Transverse colon (tissue), 4 donors: ENCODE measurements at regions not wholly inside any gene's neighbourhood (a gene's known extent, or its start where the extent isn't known, plus 50 kb on each side); places are given as distances from the start of the nearest gene placed in this dataset.

ENCODE experiments used
- DNase-seq: peaks from one replicate; pipeline ENCODE4 v3.0.0-alpha.2; 2019
- H3K27ac ChIP-seq, 4 donors: fragments of 200-600 bp; sonication (generic); 2 replicates each; pipeline ENCODE4 v1.5.1; 2016 to 2018; ENCODE audit warnings: inconsistent platforms in 4 of 4
- H3K27me3 ChIP-seq: fragments of 200-600 bp; sonication (generic); 2 replicates; pipeline ENCODE4 v1.5.1; 2017; ENCODE audit warnings: inconsistent platforms
- H3K36me3 ChIP-seq, 4 donors: fragments of 200-600 bp; sonication (generic); 2 replicates each; pipeline ENCODE4 v1.5.1; 2017 to 2019; ENCODE audit warnings: inconsistent platforms in 4 of 4
- H3K4me1 ChIP-seq, 4 donors: fragments of 200-600 bp; sonication (generic); 2 replicates each; pipeline ENCODE4 v1.5.1; 2017 to 2020; ENCODE audit warnings: inconsistent platforms in 4 of 4
- H3K4me3 ChIP-seq, 4 donors: fragments of 200-600 bp; sonication (generic); 1 replicate in 1 of 4; 2 replicates in 3 of 4; pipeline versions ENCODE4 v1.5.1 to v1.6.1; 2017 to 2019; ENCODE audit warnings: inconsistent platforms in 4 of 4
- H3K9me3 ChIP-seq, 2 donors: fragments of 200-600 bp; sonication (generic); 2 replicates each; pipeline ENCODE4 v1.5.1; 2017 to 2019; ENCODE audit warnings: inconsistent platforms in 2 of 2
- CTCF ChIP-seq, 5 experiments: fragments of 200-600 bp in 3 of 5; fragments of 450-650 bp in 2 of 5; sonication (generic) in 3 of 5; IDR thresholded peaks; 1 replicate in 2 of 5; 2 replicates in 3 of 5; pipeline ENCODE4 v1.5.1; 2016 to 2017; ENCODE audit warnings: antibody characterized with exemption in 5 of 5, inconsistent platforms in 3 of 5, mild to moderate bottlenecking in 2 of 5, moderate library complexity in 1 of 5
- EP300 ChIP-seq: sonication (generic); formaldehyde crosslinking; IDR thresholded peaks from one replicate; pipeline ENCODE4 v1.6.1; 2017; ENCODE audit warnings: antibody characterized with exemption, low read depth
- POLR2A ChIP-seq: fragments of 450-650 bp; IDR thresholded peaks from one replicate; pipeline ENCODE4 v1.6.1; 2016; ENCODE audit warnings: antibody characterized with exemption, mild to moderate bottlenecking, moderate library complexity
- POLR2AphosphoS5 ChIP-seq, 3 donors: sonication (generic); formaldehyde crosslinking; IDR thresholded peaks; one replicate each; pipeline ENCODE4 v1.6.1; 2016; ENCODE audit warnings: antibody characterized with exemption in 3 of 3
- WGBS, 2 donors: methylation state at CpG; one replicate each; pipeline ENCODE4 v1.1.5; 2018; ENCODE audit warnings: low coverage in 1 of 2; 5-methylcytosine and 5-hydroxymethylcytosine counted together
- in situ Hi-C, 4 donors: fragments of 200-750 bp; cut with MboI; loops; one replicate each; pipeline versions ENCODE4 v1.15.0 to v1.15.1; 2017; ENCODE audit warnings: low sequenced_read_pairs in 3 of 4, low pct_ligation_motif_present in 1 of 4, low pct_unique_long_range_greater_than_20kb in 1 of 4
- intact Hi-C: fragments of 100-400 bp; cut with DNase I; formaldehyde crosslinking; loops from one replicate; pipeline ENCODE4 v1.15.1; 2023; ENCODE audit warnings: low total_unique reads

- no peaks in the 10 kb centered on the region for H3K27me3 ChIP-seq
- TF ChIP-seq POLR2AphosphoS5 (IDR thresholded peaks at IDR 0.05) (no peak), EP300 (no peak), POLR2A (no peak), CTCF (IDR thresholded peaks at IDR 0.05) (no peak)
- H3K4me3 ChIP-seq: no peak overlapping the region
- in situ Hi-C loops (no loop called here), intact Hi-C loops (no loop called here)
- DNase-seq: no peak
- no peaks in the 10 kb centered on the region for H3K36me3 ChIP-seq
- H3K27ac ChIP-seq: no peak overlapping the region
- H3K4me1 ChIP-seq: no peaks in the 10 kb centered on the region
- H3K9me3 ChIP-seq: no peaks in the 10 kb centered on the region
These were observed 152.1 kb upstream of the GRIK2 start for GRCh38 chr6:101241442-101241841.

- Histone ChIP-seq H3K27ac (no peak overlapping the region), H3K4me3 (no peak overlapping the region), H3K9me3 (peaks cover 0 to 20% of the 10 kb centered on the region in 2 donors), H3K27me3 (no peaks in the 10 kb centered on the region), H3K36me3 (no peaks in the 10 kb centered on the region), H3K4me1 (no peaks in the 10 kb centered on the region)
- no peak for TF ChIP-seq CTCF (IDR thresholded peaks at IDR 0.05)
- TF ChIP-seq POLR2A: no peak
- TF ChIP-seq EP300: no peak
- TF ChIP-seq POLR2AphosphoS5 (IDR thresholded peaks at IDR 0.05): no peak
- in situ Hi-C loops: no loop called here
- intact Hi-C loops: no loop called here
- DNase-seq: no peak
These were observed 144.0 kb upstream of the GRIK2 start for GRCh38 chr6:101249470-101249869.

GRCh38 chr6:101257163-101257562, 136.3 kb upstream of the GRIK2 start:
- in situ Hi-C loops (no loop called here), intact Hi-C loops (no loop called here)
- no peak overlapping the region for H3K27ac ChIP-seq
- H3K4me1 ChIP-seq: no peaks in the 10 kb centered on the region
- no peaks in the 10 kb centered on the region for H3K36me3 ChIP-seq
- no peak for DNase-seq
- no peaks in the 10 kb centered on the region for H3K27me3 ChIP-seq
- H3K4me3 ChIP-seq: no peak overlapping the region
- H3K9me3 ChIP-seq: no peaks in the 10 kb centered on the region
- no peak for TF ChIP-seq CTCF (IDR thresholded peaks at IDR 0.05)
- TF ChIP-seq POLR2A: no peak

- H3K9me3 ChIP-seq: no peaks in the 10 kb centered on the region
- H3K4me3 ChIP-seq: no peak overlapping the region
- no peaks in the 10 kb centered on the region for H3K27me3 ChIP-seq
- no peak overlapping the region for H3K27ac ChIP-seq
- H3K36me3 ChIP-seq: no peaks in the 10 kb centered on the region
- H3K4me1 ChIP-seq: no peaks in the 10 kb centered on the region
- TF ChIP-seq POLR2A (no peak), POLR2AphosphoS5 (IDR thresholded peaks at IDR 0.05) (no peak), CTCF (IDR thresholded peaks at IDR 0.05) (no peak), EP300 (no peak)
- 89% methylated on average over 4 to 5 of the region's 5 CpGs for WGBS, 2 donors
- in situ Hi-C loops (no loop called here), intact Hi-C loops (no loop called here)
- DNase-seq: no peak
These were observed 134.0 kb upstream of the GRIK2 start for GRCh38 chr6:101259505-101259904.
